A549 (cell line): ENCODE measurements at regions not wholly inside any gene's neighbourhood (a gene's known extent, or its start where the extent isn't known, plus 50 kb on each side); places are given as distances from the start of the nearest gene placed in this dataset.

Experiments used
- CTCF ChIP-seq: fragments of >200 bp; sonication (Bioruptor Twin); formaldehyde crosslinking; IDR thresholded peaks from 3 replicates; pipeline ENCODE4 v1.5.1; 2016
- EP300 ChIP-seq, 2 experiments: fragments of >200 bp; sonication (Bioruptor Twin); formaldehyde crosslinking; IDR thresholded peaks; 2 replicates in 1 of 2; 3 replicates in 1 of 2; pipeline ENCODE4 v1.6.1; 2016 to 2017
- ESRRA ChIP-seq: fragments of 150-350 bp; IDR thresholded peaks from 2 replicates; pipeline ENCODE4 v1.6.1; 2014; ENCODE audit warnings: mild to moderate bottlenecking, low read length, borderline replicate concordance
- HEYL ChIP-seq: fragments of 250-450 bp; sonication (Bioruptor Pico); IDR thresholded peaks from 2 replicates; pipeline ENCODE4 v1.8.0; 2021; ENCODE audit warnings: mild to moderate bottlenecking, moderate library complexity
- NFE2L2 ChIP-seq: fragments of 150-350 bp; conservative IDR thresholded peaks from 2 replicates; pipeline ENCODE4 v1.6.1; 2014; ENCODE audit warnings: low read length
- POLR2AphosphoS2 ChIP-seq: conservative IDR thresholded peaks from 2 replicates; pipeline ENCODE4 v1.6.1; 2012; ENCODE audit warnings: low read length, improper control_type of control experiment, inconsistent platforms
- RFX5 ChIP-seq: fragments of 450-650 bp; IDR thresholded peaks from 2 replicates; pipeline ENCODE4 v1.7.1; 2014; ENCODE audit warnings: antibody characterized with exemption, mild to moderate bottlenecking, moderate library complexity
- SMC3 ChIP-seq: fragments of >200 bp; sonication (Bioruptor Twin); formaldehyde crosslinking; IDR thresholded peaks from 3 replicates; pipeline ENCODE4 v1.6.1; 2018; ENCODE audit warnings: inconsistent platforms
- USF2 ChIP-seq: fragments of 450-650 bp; IDR thresholded peaks from 2 replicates; pipeline ENCODE4 v1.6.1; 2014; ENCODE audit warnings: antibody characterized with exemption

DNA sequence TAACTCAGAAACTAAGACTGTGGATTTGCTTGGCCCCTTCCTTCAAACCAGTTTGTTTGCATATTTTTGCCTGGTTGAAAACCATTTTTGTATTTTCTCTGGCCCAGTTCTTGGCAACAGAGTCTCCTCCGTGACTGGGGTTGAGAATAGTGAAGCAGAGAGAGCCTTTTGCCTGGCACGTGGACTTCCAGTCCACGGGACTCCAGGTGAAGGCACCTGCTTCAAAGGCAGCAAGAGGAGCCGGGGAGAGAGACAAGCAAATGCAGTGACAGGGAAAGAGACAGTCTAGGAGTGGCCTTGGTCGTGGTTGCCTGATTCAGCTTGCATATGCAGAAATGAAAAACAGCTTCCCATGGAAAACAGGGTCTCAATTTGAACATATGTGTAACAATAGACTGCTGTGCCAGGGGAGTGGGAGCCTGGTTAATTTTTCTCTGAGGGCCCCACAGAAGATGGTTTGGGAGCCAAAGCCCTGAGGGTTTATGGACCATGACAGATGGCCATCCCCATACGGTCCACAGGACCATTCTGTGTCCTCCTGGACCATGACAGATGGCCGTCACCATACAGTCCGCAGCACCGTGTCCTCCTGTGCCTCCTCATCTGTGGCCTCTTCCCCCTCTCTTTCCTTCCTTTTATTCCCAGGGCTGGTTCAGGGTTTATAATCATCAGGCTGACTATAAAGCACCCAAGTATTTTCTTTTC is 272.2 kb upstream of the RASGEF1B start:
- TF ChIP-seq CTCF: no peak
- no peak for TF ChIP-seq USF2
- no peak for TF ChIP-seq EP300 (IDR thresholded peaks at IDR 0.05)
- no peak for TF ChIP-seq POLR2AphosphoS2
- no peak for TF ChIP-seq NFE2L2
- TF ChIP-seq RFX5: no peak
- no peak for TF ChIP-seq HEYL
- no peak for TF ChIP-seq SMC3
- no peak for TF ChIP-seq ESRRA
